ENCODE measurements at regions not wholly inside any gene's neighbourhood (a gene's known extent, or its start where the extent isn't known, plus 50 kb on each side); places are given as distances from the start of the nearest gene placed in this dataset.

- Histone ChIP-seq H3K27me3 (ENCODE audit: control insufficient read depth in 1 of 2, insufficient read depth in 2 of 2, low read length in 2 of 2) (no peaks in the 10 kb centered on the region), H3K4me3 (ENCODE audit: low read depth in 1 of 2, low read length in 2 of 2) (no peak overlapping the region), H3K9me3 (ENCODE audit: control insufficient read depth in 2 of 2, insufficient read depth in 1 of 2, low read depth in 1 of 2, low read length in 1 of 2) (no peaks in the 10 kb centered on the region), H3K27ac (ENCODE audit: low read depth in 2 of 2, low read length in 1 of 2) (no peak overlapping the region), H3K36me3 (ENCODE audit: control insufficient read depth in 2 of 2, insufficient read depth in 2 of 2, low read length in 1 of 2) (no peaks in the 10 kb centered on the region), H3K4me1 (ENCODE audit: control insufficient read depth in 2 of 2, insufficient read depth in 2 of 2, low read length in 1 of 2) (no peaks in the 10 kb centered on the region)
- WGBS, 2 donors, result 86 to 90% methylated on average over 4 of the region's 4 CpGs
These were observed 599.3 kb downstream of the BUD13 start for GRCh38 chr11:116173506-116173905.

GRCh38 chr11:116172851-116173250 lies 599.9 kb downstream of the BUD13 start:
- no peaks in the 10 kb centered on the region for H3K36me3 ChIP-seq (ENCODE audit: control insufficient read depth in 2 of 2, insufficient read depth in 2 of 2, low read length in 1 of 2)
- no peak overlapping the region for H3K27ac ChIP-seq (ENCODE audit: low read depth in 2 of 2, low read length in 1 of 2)
- 56 to 73% methylated on average over 2 of the region's 2 CpGs for WGBS, 2 donors
- no peak overlapping the region for H3K4me3 ChIP-seq (ENCODE audit: low read depth in 1 of 2, low read length in 2 of 2)
- H3K27me3 ChIP-seq (ENCODE audit: control insufficient read depth in 1 of 2, insufficient read depth in 2 of 2, low read length in 2 of 2), result no peaks in the 10 kb centered on the region
- no peaks in the 10 kb centered on the region for H3K9me3 ChIP-seq (ENCODE audit: control insufficient read depth in 2 of 2, insufficient read depth in 1 of 2, low read depth in 1 of 2, low read length in 1 of 2)
- H3K4me1 ChIP-seq (ENCODE audit: control insufficient read depth in 2 of 2, insufficient read depth in 2 of 2, low read length in 1 of 2), result no peaks in the 10 kb centered on the region

GRCh38 chr11:116172156-116172555 lies 600.6 kb downstream of the BUD13 start:
- H3K27me3 ChIP-seq (ENCODE audit: control insufficient read depth in 1 of 2, insufficient read depth in 2 of 2, low read length in 2 of 2), result no peaks in the 10 kb centered on the region
- no peak overlapping the region for H3K27ac ChIP-seq (ENCODE audit: low read depth in 2 of 2, low read length in 1 of 2)
- 80 to 82% methylated on average over 3 of the region's 3 CpGs for WGBS, 2 donors
- no peaks in the 10 kb centered on the region for H3K36me3 ChIP-seq (ENCODE audit: control insufficient read depth in 2 of 2, insufficient read depth in 2 of 2, low read length in 1 of 2)
- no peaks in the 10 kb centered on the region for H3K4me1 ChIP-seq (ENCODE audit: control insufficient read depth in 2 of 2, insufficient read depth in 2 of 2, low read length in 1 of 2)
- H3K9me3 ChIP-seq (ENCODE audit: control insufficient read depth in 2 of 2, insufficient read depth in 1 of 2, low read depth in 1 of 2, low read length in 1 of 2), result no peaks in the 10 kb centered on the region
- no peak overlapping the region for H3K4me3 ChIP-seq (ENCODE audit: low read depth in 1 of 2, low read length in 2 of 2)

GRCh38 chr11:116171271-116172140 lies 601.3 kb downstream of the BUD13 start:
- Histone ChIP-seq H3K36me3 (ENCODE audit: control insufficient read depth in 2 of 2, insufficient read depth in 2 of 2, low read length in 1 of 2) (no peaks in the 10 kb centered on the region), H3K4me1 (ENCODE audit: control insufficient read depth in 2 of 2, insufficient read depth in 2 of 2, low read length in 1 of 2) (no peaks in the 10 kb centered on the region), H3K9me3 (ENCODE audit: control insufficient read depth in 2 of 2, insufficient read depth in 1 of 2, low read depth in 1 of 2, low read length in 1 of 2) (no peaks in the 10 kb centered on the region), H3K27ac (ENCODE audit: low read depth in 2 of 2, low read length in 1 of 2) (no peak overlapping the region), H3K4me3 (ENCODE audit: low read depth in 1 of 2, low read length in 2 of 2) (no peak overlapping the region), H3K27me3 (ENCODE audit: control insufficient read depth in 1 of 2, insufficient read depth in 2 of 2, low read length in 2 of 2) (no peaks in the 10 kb centered on the region)
- 79 to 85% methylated on average over 10 of the region's 10 CpGs for WGBS, 2 donors

- no peak overlapping the region for H3K4me3 ChIP-seq (ENCODE audit: low read depth in 1 of 2, low read length in 2 of 2)
- H3K4me1 ChIP-seq (ENCODE audit: control insufficient read depth in 2 of 2, insufficient read depth in 2 of 2, low read length in 1 of 2), result no peaks in the 10 kb centered on the region
- H3K9me3 ChIP-seq (ENCODE audit: control insufficient read depth in 2 of 2, insufficient read depth in 1 of 2, low read depth in 1 of 2, low read length in 1 of 2), result no peaks in the 10 kb centered on the region
- no peaks in the 10 kb centered on the region for H3K27me3 ChIP-seq (ENCODE audit: control insufficient read depth in 1 of 2, insufficient read depth in 2 of 2, low read length in 2 of 2)
- WGBS, 2 donors, result 53 to 58% methylated on average over 8 of the region's 8 CpGs
- no peaks in the 10 kb centered on the region for H3K36me3 ChIP-seq (ENCODE audit: control insufficient read depth in 2 of 2, insufficient read depth in 2 of 2, low read length in 1 of 2)
- H3K27ac ChIP-seq (ENCODE audit: low read depth in 2 of 2, low read length in 1 of 2), result no peak overlapping the region
These were observed 602.2 kb downstream of the BUD13 start for GRCh38 chr11:116170526-116171120.

GRCh38 chr11:116169776-116170175 lies 603.0 kb downstream of the BUD13 start:
- H3K4me3 ChIP-seq (ENCODE audit: low read depth in 1 of 2, low read length in 2 of 2), result no peak overlapping the region
- WGBS, 2 donors, result 90 to 96% methylated on average over 2 of the region's 2 CpGs
- no peaks in the 10 kb centered on the region for H3K9me3 ChIP-seq (ENCODE audit: control insufficient read depth in 2 of 2, insufficient read depth in 1 of 2, low read depth in 1 of 2, low read length in 1 of 2)

GRCh38 chr11:116168459-116168787 lies 604.4 kb downstream of the BUD13 start:
- 73 to 82% methylated on average over 4 of the region's 4 CpGs for WGBS, 2 donors
- H3K27ac ChIP-seq (ENCODE audit: low read depth in 2 of 2, low read length in 1 of 2), result no peak overlapping the region
- H3K9me3 ChIP-seq (ENCODE audit: control insufficient read depth in 2 of 2, insufficient read depth in 1 of 2, low read depth in 1 of 2, low read length in 1 of 2), result no peaks in the 10 kb centered on the region
- H3K36me3 ChIP-seq (ENCODE audit: control insufficient read depth in 2 of 2, insufficient read depth in 2 of 2, low read length in 1 of 2), result no peaks in the 10 kb centered on the region
- no peaks in the 10 kb centered on the region for H3K4me1 ChIP-seq (ENCODE audit: control insufficient read depth in 2 of 2, insufficient read depth in 2 of 2, low read length in 1 of 2)
- peaks cover 0 to 4% of the 10 kb centered on the region in 2 donors for H3K27me3 ChIP-seq (ENCODE audit: control insufficient read depth in 1 of 2, insufficient read depth in 2 of 2, low read length in 2 of 2)
- no peak overlapping the region for H3K4me3 ChIP-seq (ENCODE audit: low read depth in 1 of 2, low read length in 2 of 2)

More at GRCh38 chr11:116169776-116170175, 603.0 kb downstream of the BUD13 start:
- Histone ChIP-seq H3K27me3 (ENCODE audit: control insufficient read depth in 1 of 2, insufficient read depth in 2 of 2, low read length in 2 of 2) (peaks cover 0 to 2% of the 10 kb centered on the region in 2 donors), H3K36me3 (ENCODE audit: control insufficient read depth in 2 of 2, insufficient read depth in 2 of 2, low read length in 1 of 2) (no peaks in the 10 kb centered on the region), H3K27ac (ENCODE audit: low read depth in 2 of 2, low read length in 1 of 2) (no peak overlapping the region), H3K4me1 (ENCODE audit: control insufficient read depth in 2 of 2, insufficient read depth in 2 of 2, low read length in 1 of 2) (no peaks in the 10 kb centered on the region)

- H3K27ac ChIP-seq (ENCODE audit: low read depth in 2 of 2, low read length in 1 of 2), result no peak overlapping the region
- H3K4me1 ChIP-seq (ENCODE audit: control insufficient read depth in 2 of 2, insufficient read depth in 2 of 2, low read length in 1 of 2), result no peaks in the 10 kb centered on the region
- H3K4me3 ChIP-seq (ENCODE audit: low read depth in 1 of 2, low read length in 2 of 2), result no peak overlapping the region
- 87 to 89% methylated on average over 9 of the region's 9 CpGs for WGBS, 2 donors
- H3K27me3 ChIP-seq (ENCODE audit: control insufficient read depth in 1 of 2, insufficient read depth in 2 of 2, low read length in 2 of 2), result peaks cover 0 to 4% of the 10 kb centered on the region in 2 donors
- no peaks in the 10 kb centered on the region for H3K36me3 ChIP-seq (ENCODE audit: control insufficient read depth in 2 of 2, insufficient read depth in 2 of 2, low read length in 1 of 2)
- H3K9me3 ChIP-seq (ENCODE audit: control insufficient read depth in 2 of 2, insufficient read depth in 1 of 2, low read depth in 1 of 2, low read length in 1 of 2), result no peaks in the 10 kb centered on the region
These were observed 604.9 kb downstream of the BUD13 start for GRCh38 chr11:116167706-116168458.

- H3K4me1 ChIP-seq (ENCODE audit: control insufficient read depth in 2 of 2, insufficient read depth in 2 of 2, low read length in 1 of 2), result no peaks in the 10 kb centered on the region
- H3K36me3 ChIP-seq (ENCODE audit: control insufficient read depth in 2 of 2, insufficient read depth in 2 of 2, low read length in 1 of 2), result no peaks in the 10 kb centered on the region
- peaks cover 0 to 4% of the 10 kb centered on the region in 2 donors for H3K27me3 ChIP-seq (ENCODE audit: control insufficient read depth in 1 of 2, insufficient read depth in 2 of 2, low read length in 2 of 2)
- no peaks in the 10 kb centered on the region for H3K9me3 ChIP-seq (ENCODE audit: control insufficient read depth in 2 of 2, insufficient read depth in 1 of 2, low read depth in 1 of 2, low read length in 1 of 2)
- no peak overlapping the region for H3K27ac ChIP-seq (ENCODE audit: low read depth in 2 of 2, low read length in 1 of 2)
- 64 to 79% methylated on average over 9 of the region's 9 CpGs for WGBS, 2 donors
- no peak overlapping the region for H3K4me3 ChIP-seq (ENCODE audit: low read depth in 1 of 2, low read length in 2 of 2)
These were observed 606.0 kb downstream of the BUD13 start for GRCh38 chr11:116166573-116167465.
